Stimulated activated CD8-positive, alpha-beta memory T cell treated with anti-CD3 and anti-CD28 coated beads, Interleukin-15, amount 100 ng/mL, for 4 hours (primary cell): ENCODE measurements at regions not wholly inside any gene's neighbourhood (a gene's known extent, or its start where the extent isn't known, plus 50 kb on each side); places are given as distances from the start of the nearest gene placed in this dataset.
"Not testable (repeated sequence)": the region's sequence is repeated elsewhere in the genome, so short reads cannot be mapped to it uniquely, and the experiment has no call there.

ENCODE experiments used
- DNase-seq, 2 donors: peaks; one replicate each; pipeline ENCODE4 v3.0.0-alpha.2; 2020; ENCODE audit warnings: low read depth in 2 of 2

GRCh38 chr16:87200637-87201036 lies 116.6 kb downstream of the C16orf95 start:
- no peak for DNase-seq

- DNase-seq = no peak
Measured at GRCh38 chr16:87201052-87201451, 116.1 kb downstream of the C16orf95 start.

- no peak for DNase-seq
Measured at GRCh38 chr16:87201790-87202189, 115.4 kb downstream of the C16orf95 start.

- no peak for DNase-seq
Measured at GRCh38 chr16:87202346-87202745, 114.8 kb downstream of the C16orf95 start.

- no peak for DNase-seq
Measured at GRCh38 chr16:87203060-87203656, 114.0 kb downstream of the C16orf95 start.

- no peak for DNase-seq
Measured at GRCh38 chr16:87206646-87207451, 110.3 kb downstream of the C16orf95 start.

- DNase-seq = no peak
Measured at GRCh38 chr16:87207509-87207908, 109.7 kb downstream of the C16orf95 start.

GRCh38 chr16:87207965-87208364 lies 109.2 kb downstream of the C16orf95 start:
- no peak for DNase-seq

- not testable (repeated sequence) for DNase-seq
Measured at GRCh38 chr16:87208968-87209367, 108.2 kb downstream of the C16orf95 start.

- DNase-seq = no peak
Measured at GRCh38 chr16:87209808-87210512, 107.2 kb downstream of the C16orf95 start.

- DNase-seq = no peak
Measured at GRCh38 chr16:87210894-87211293, 106.3 kb downstream of the C16orf95 start.

GRCh38 chr16:87212026-87212425 lies 105.2 kb downstream of the C16orf95 start:
- DNase-seq = no peak

GRCh38 chr16:87213536-87213935 lies 103.7 kb downstream of the C16orf95 start:
- DNase-seq = no peak

- DNase-seq = no peak
Measured at GRCh38 chr16:87216148-87216840, 100.9 kb downstream of the C16orf95 start.

- DNase-seq = no peak
Measured at GRCh38 chr16:87216841-87217275, 100.3 kb downstream of the C16orf95 start.

- DNase-seq = not testable (repeated sequence)
Measured at GRCh38 chr16:87217802-87218201, 99.4 kb downstream of the C16orf95 start.

GRCh38 chr16:87218281-87219055 lies 98.7 kb downstream of the C16orf95 start:
- no peak for DNase-seq

- DNase-seq = no peak
Measured at GRCh38 chr16:87219287-87219909, 97.8 kb downstream of the C16orf95 start.

- no peak for DNase-seq
Measured at GRCh38 chr16:87221633-87222032, 95.6 kb downstream of the C16orf95 start.

GRCh38 chr16:87222335-87222734 lies 94.9 kb downstream of the C16orf95 start:
- no peak for DNase-seq
